ENCODE measurements at regions not wholly inside any gene's neighbourhood (a gene's known extent, or its start where the extent isn't known, plus 50 kb on each side); places are given as distances from the start of the nearest gene placed in this dataset.

DNA sequence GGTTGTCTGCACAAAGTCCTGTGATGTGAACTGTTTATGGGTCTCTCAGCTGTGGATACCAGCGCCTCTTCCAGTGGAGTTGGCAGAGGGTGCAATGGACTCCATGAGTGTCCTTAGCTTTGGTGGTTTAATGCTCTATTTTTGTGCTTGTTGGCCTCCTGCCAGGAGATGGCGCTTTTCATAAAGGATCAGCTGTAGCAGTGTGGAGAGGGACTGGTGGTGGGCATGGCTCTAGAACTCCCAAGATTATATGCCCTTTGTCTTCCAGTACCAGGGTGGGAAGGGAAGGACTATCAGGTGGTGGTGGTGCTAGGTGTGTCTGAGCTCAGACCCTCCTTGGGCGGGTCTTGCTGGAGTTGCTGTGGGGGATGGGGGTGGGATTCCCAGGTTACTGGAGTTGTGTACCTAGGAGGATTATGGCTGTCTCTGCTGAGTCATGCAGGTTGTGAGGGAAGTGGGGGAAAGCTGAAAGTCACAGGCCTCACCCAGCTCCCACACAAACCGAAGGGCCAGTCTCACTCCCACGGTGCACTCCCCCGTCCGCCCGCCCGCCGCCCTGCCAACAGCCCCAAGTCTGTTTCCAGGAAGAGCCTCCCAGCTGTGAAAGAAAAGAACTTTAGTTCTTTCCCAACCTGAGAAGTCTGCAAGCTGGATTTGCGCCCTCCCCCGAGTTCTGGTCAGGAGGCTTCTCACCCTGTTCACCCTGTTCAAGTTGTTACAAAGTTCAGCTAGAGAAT is 108.1 kb downstream of the MARCO start:
- Mint-ChIP-seq H3K27ac (peak overlapping the region; percentile 87; the same call in 1 of the 2 replicates), H3K4me3 (no peak overlapping the region), H3K9me3 (peaks cover 7% of the 10 kb centered on the region; the same call in 2 of the 3 replicates), H3K27me3 (ENCODE audit: insufficient read depth, low read depth, poor library complexity) (no peaks in the 10 kb centered on the region), H3K4me1 (peaks cover 23% of the 10 kb centered on the region), H3K36me3 (ENCODE audit: low read depth) (peaks cover 4% of the 10 kb centered on the region)
- Histone ChIP-seq H3K27ac (ENCODE audit: low read depth) (no peak overlapping the region), H4K20me1 (replicated peaks; ENCODE audit: insufficient read depth) (no peaks in the 10 kb centered on the region), H3K4me2 (no peak overlapping the region), H3K4me1 (ENCODE audit: insufficient read depth) (peaks cover 15% of the 10 kb centered on the region), H3K9me2 (ENCODE audit: insufficient read depth) (no peaks in the 10 kb centered on the region), H3K79me2 (replicated peaks; ENCODE audit: insufficient read depth) (no peaks in the 10 kb centered on the region), H3F3A (replicated peaks; ENCODE audit: low read depth) (no peaks in the 10 kb centered on the region), H3K4me3 (no peak overlapping the region), H3K27me3 (ENCODE audit: insufficient read depth) (no peaks in the 10 kb centered on the region), H3K36me3 (ENCODE audit: insufficient read depth) (no peaks in the 10 kb centered on the region; the same call in 1 of the 2 replicates), H2AFZ (peak overlapping the region; percentile 94)
- TF ChIP-seq JUNB (IDR thresholded peaks at IDR 0.05; ENCODE audit: unreplicated experiment), result no peak
- 0 out of 2 replicates have a peak, but pooled peaks have one; percentile 12 for TF ChIP-seq ZNF462 (CRISPR knock-in tag; IDR thresholded peaks at IDR 0.05)
- peak; percentile 61 to 70 for TF ChIP-seq CTCF (conservative IDR thresholded peaks at IDR 0.05; ENCODE audit: low read depth in 2 of 2)
- ATAC-seq, result peak; percentile 70
- peak; percentile 68 for DNase-seq (ENCODE audit: low spot score)

Data from GM23338 (cell line).